Ureter (tissue), 1 donor: ENCODE measurements at regions not wholly inside any gene's neighbourhood (a gene's known extent, or its start where the extent isn't known, plus 50 kb on each side); places are given as distances from the start of the nearest gene placed in this dataset.
"Not testable (repeated sequence)": the region's sequence is repeated elsewhere in the genome, so short reads cannot be mapped to it uniquely, and the experiment has no call there.

Experiments
- DNase-seq: peaks from one replicate; pipeline ENCODE4 v3.0.0-alpha.2; 2020; ENCODE audit warnings: low spot score
- donor health status: DM: yes; HTN: yes; CAD: no.

- no peak for DNase-seq
Measured at GRCh38 chr5:152113401-152113800, 188.8 kb upstream of the GLRA1 start.

GRCh38 chr5:152107220-152107619 lies 182.6 kb upstream of the GLRA1 start:
- DNase-seq: no peak

- no peak for DNase-seq
Measured at GRCh38 chr5:152106571-152106970, 181.9 kb upstream of the GLRA1 start.

GRCh38 chr5:152105085-152105484 lies 180.4 kb upstream of the GLRA1 start:
- no peak for DNase-seq

GRCh38 chr5:152104211-152104610 lies 179.6 kb upstream of the GLRA1 start:
- DNase-seq: no peak

GRCh38 chr5:152102908-152103307 lies 178.3 kb upstream of the GLRA1 start:
- not testable (repeated sequence) for DNase-seq

GRCh38 chr5:152102057-152102456 lies 177.4 kb upstream of the GLRA1 start:
- DNase-seq: no peak

- DNase-seq: no peak
Measured at GRCh38 chr5:152100462-152100861, 175.8 kb upstream of the GLRA1 start.

- no peak for DNase-seq
Measured at GRCh38 chr5:152097128-152097527, 172.5 kb upstream of the GLRA1 start.

- DNase-seq: no peak
Measured at GRCh38 chr5:152094716-152095115, 170.1 kb upstream of the GLRA1 start.

GRCh38 chr5:152094060-152094459 lies 169.4 kb upstream of the GLRA1 start:
- DNase-seq: no peak

GRCh38 chr5:152092580-152092979 lies 167.9 kb upstream of the GLRA1 start:
- no peak for DNase-seq

- no peak for DNase-seq
Measured at GRCh38 chr5:152089644-152090043, 165.0 kb upstream of the GLRA1 start.

GRCh38 chr5:152086668-152087067 lies 162.0 kb upstream of the GLRA1 start:
- DNase-seq: no peak

GRCh38 chr5:152084476-152084875 lies 159.8 kb upstream of the GLRA1 start:
- DNase-seq: no peak

- no peak for DNase-seq
Measured at GRCh38 chr5:152083231-152083630, 158.6 kb upstream of the GLRA1 start.

GRCh38 chr5:152072091-152072490 lies 147.4 kb upstream of the GLRA1 start:
- DNase-seq: no peak

GRCh38 chr5:152070591-152070990 lies 145.9 kb upstream of the GLRA1 start:
- no peak for DNase-seq

- DNase-seq: no peak
Measured at GRCh38 chr5:152066784-152067183, 142.1 kb upstream of the GLRA1 start.

GRCh38 chr5:152063004-152063403 lies 138.4 kb upstream of the GLRA1 start:
- DNase-seq: no peak

GRCh38 chr5:152061095-152061494 lies 136.4 kb upstream of the GLRA1 start:
- DNase-seq: no peak

GRCh38 chr5:152058267-152058666 lies 133.6 kb upstream of the GLRA1 start:
- DNase-seq: no peak

GRCh38 chr5:152056931-152057330 lies 132.3 kb upstream of the GLRA1 start:
- DNase-seq: no peak

- DNase-seq: no peak
Measured at GRCh38 chr5:152052470-152052869, 127.8 kb upstream of the GLRA1 start.
